Activated naive CD8-positive, alpha-beta T cell treated with anti-CD3 and anti-CD28 coated beads for 36 hours (primary cell): ENCODE measurements at regions not wholly inside any gene's neighbourhood (a gene's known extent, or its start where the extent isn't known, plus 50 kb on each side); places are given as distances from the start of the nearest gene placed in this dataset.

ENCODE experiments used
- DNase-seq: peaks from one replicate; pipeline ENCODE4 v3.0.0; 2021
- H3K27ac Mint-ChIP-seq: one replicate; pipeline ENCODE4 v1.8.0; 2022; ENCODE audit warnings: mild to moderate bottlenecking, moderate library complexity, mixed read lengths
- H3K27me3 Mint-ChIP-seq: one replicate; pipeline ENCODE4 v1.8.0; 2022; ENCODE audit warnings: mild to moderate bottlenecking, mixed read lengths
- H3K36me3 Mint-ChIP-seq: one replicate; pipeline ENCODE4 v1.8.0; 2021; ENCODE audit warnings: mild to moderate bottlenecking, mixed read lengths
- H3K4me1 Mint-ChIP-seq: one replicate; pipeline ENCODE4 v1.8.0; 2021; ENCODE audit warnings: mixed read lengths
- H3K4me3 Mint-ChIP-seq: one replicate; pipeline ENCODE4 v1.8.0; 2022; ENCODE audit warnings: mild to moderate bottlenecking, moderate library complexity, mixed read lengths
- H3K9me3 Mint-ChIP-seq: one replicate; pipeline ENCODE4 v1.8.0; 2022; ENCODE audit warnings: mixed read lengths

DNA sequence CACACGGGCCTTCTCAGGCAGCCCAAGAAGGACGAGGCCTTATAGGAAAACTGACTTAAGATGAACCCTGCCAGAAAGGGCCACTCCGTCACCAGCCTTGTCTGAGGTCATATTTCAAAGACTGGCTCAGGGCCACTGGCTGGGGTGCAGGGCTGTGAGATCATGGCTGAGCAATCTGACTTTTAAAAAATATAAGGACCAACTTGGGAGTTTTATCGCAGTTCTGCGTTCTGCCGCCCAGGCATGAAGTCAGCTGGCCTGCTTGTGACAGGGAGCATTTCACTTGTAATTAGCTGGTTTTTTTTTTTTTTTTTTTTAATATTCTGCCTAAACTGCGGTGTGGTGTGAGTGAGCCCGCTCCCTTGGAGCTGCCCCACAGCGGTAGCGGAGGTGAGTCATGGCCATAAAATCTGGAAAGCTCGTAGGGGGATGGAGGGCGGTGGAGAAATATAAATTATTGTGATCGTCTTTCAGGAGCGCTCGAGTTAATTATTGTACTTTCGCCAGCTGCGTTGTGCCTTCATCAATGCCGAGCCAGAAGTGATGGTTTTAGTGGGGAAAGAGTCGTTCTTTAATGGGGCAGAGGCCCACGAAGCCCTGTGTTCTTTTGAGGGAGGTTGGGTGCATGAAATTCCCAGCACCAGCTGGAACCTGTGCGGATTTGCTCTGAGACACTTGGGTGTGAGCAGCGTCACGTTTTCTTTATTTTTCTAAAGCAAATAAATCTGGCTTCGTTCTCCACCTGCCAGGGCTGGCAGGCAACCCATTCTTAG lies 231.9 kb downstream of the C12orf75 start:
- Mint-ChIP-seq H3K4me1 (no peaks in the 10 kb centered on the region), H3K4me3 (no peak overlapping the region), H3K27ac (no peak overlapping the region), H3K36me3 (no peaks in the 10 kb centered on the region), H3K9me3 (no peaks in the 10 kb centered on the region), H3K27me3 (no peaks in the 10 kb centered on the region)
- no peak for DNase-seq

- no peaks in the 10 kb centered on the region for H3K4me1 Mint-ChIP-seq
- no peaks in the 10 kb centered on the region for H3K9me3 Mint-ChIP-seq
- DNase-seq, result no peak
- H3K27ac Mint-ChIP-seq, result no peak overlapping the region
- no peaks in the 10 kb centered on the region for H3K36me3 Mint-ChIP-seq
- H3K4me3 Mint-ChIP-seq, result no peak overlapping the region
- H3K27me3 Mint-ChIP-seq, result peaks cover 5% of the 10 kb centered on the region
Measured at GRCh38 chr12:105567061-105567460, 236.6 kb downstream of the C12orf75 start.

DNA sequence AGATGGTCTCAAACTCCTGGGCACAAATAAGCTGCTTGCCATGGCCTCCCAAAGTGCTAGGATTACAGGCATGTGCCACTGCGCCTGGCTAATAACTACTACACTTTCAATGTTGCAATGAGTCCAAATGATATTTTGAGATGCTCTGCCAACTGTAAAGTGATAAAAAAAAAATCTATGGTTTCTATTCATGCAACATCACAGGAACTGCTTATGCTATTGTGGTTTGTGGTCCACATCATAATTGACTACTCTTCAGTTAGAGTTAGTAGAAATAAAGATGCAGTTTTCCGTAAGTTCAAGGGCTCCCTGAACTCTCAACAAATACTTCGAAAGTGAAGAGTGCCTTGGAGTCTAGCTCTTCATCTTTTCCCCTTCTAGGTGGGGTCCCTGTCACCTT lies 239.4 kb downstream of the C12orf75 start:
- no peak overlapping the region for H3K4me3 Mint-ChIP-seq
- no peaks in the 10 kb centered on the region for H3K9me3 Mint-ChIP-seq
- H3K4me1 Mint-ChIP-seq, result no peaks in the 10 kb centered on the region
- H3K36me3 Mint-ChIP-seq, result no peaks in the 10 kb centered on the region
- H3K27me3 Mint-ChIP-seq, result peaks cover 5% of the 10 kb centered on the region
- DNase-seq, result no peak
- H3K27ac Mint-ChIP-seq, result no peak overlapping the region

DNA sequence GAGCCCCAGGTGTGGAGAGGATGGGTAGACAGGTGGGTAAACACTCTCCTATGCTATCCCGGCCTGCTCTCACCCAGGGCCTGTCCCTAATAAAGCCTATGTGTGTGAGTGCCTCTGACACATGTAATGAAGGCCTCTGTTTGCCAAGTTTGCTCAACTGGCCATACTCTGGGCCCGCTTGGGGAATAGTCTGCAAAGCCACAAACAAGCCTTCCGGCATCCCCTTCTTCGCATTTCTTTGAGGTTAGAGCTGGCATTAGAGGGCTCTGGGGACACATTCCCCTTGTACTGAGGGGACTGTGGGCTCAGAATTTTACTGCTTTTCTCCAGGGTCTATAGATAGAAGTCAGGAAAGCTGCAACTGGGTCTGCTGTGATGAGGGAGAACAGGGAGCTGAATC lies 240.5 kb downstream of the C12orf75 start:
- Mint-ChIP-seq H3K4me3 (no peak overlapping the region), H3K4me1 (no peaks in the 10 kb centered on the region), H3K27ac (no peak overlapping the region), H3K9me3 (no peaks in the 10 kb centered on the region), H3K36me3 (no peaks in the 10 kb centered on the region), H3K27me3 (peaks cover 5% of the 10 kb centered on the region)
- no peak for DNase-seq

GRCh38 chr12:105573574-105573973 lies 243.1 kb downstream of the C12orf75 start:
- H3K4me1 Mint-ChIP-seq, result no peaks in the 10 kb centered on the region
- H3K27ac Mint-ChIP-seq, result no peak overlapping the region
- H3K4me3 Mint-ChIP-seq, result no peak overlapping the region
- H3K27me3 Mint-ChIP-seq, result no peaks in the 10 kb centered on the region
- DNase-seq, result no peak
- no peaks in the 10 kb centered on the region for H3K36me3 Mint-ChIP-seq
- no peaks in the 10 kb centered on the region for H3K9me3 Mint-ChIP-seq

DNA sequence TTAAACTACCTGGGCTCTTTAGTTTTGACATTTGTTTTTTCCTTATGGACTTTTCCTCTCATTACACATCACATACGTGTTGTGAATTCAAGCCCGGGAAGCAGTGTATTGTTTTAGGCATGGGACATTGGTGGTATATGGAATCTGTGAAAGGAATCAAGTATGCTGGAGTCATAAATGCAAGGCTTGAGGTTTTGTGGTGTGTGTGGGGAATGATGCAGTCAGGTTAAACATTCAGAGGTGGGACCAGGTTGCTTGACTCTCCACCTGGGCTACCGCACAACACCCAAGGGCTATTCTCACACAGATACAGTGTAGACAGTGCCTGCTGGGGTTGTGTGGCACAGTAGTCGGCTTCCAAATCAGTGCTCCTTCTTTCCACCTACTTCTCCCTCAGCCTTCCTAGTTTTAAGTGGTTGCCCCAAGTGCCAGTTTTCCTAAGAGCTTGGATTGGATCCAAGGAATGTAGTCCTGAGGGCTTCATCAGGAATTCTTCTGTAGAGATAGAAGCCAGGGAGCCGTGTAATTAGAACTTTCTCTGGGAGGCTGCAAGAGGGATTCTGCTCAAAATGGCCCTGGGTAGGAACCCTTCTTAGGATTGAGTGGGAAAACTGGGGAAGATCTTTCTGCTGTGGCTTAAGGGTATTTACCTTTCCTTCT lies 243.7 kb downstream of the C12orf75 start:
- H3K9me3 Mint-ChIP-seq, result no peaks in the 10 kb centered on the region

GRCh38 chr12:105575235-105575634 lies 244.7 kb downstream of the C12orf75 start:
- H3K36me3 Mint-ChIP-seq, result no peaks in the 10 kb centered on the region
- H3K27me3 Mint-ChIP-seq, result no peaks in the 10 kb centered on the region
- H3K27ac Mint-ChIP-seq, result no peak overlapping the region
- no peak overlapping the region for H3K4me3 Mint-ChIP-seq
- no peaks in the 10 kb centered on the region for H3K9me3 Mint-ChIP-seq
- DNase-seq, result no peak
- no peaks in the 10 kb centered on the region for H3K4me1 Mint-ChIP-seq

More for the DNA sequence above, 243.7 kb downstream of the C12orf75 start:
- Mint-ChIP-seq H3K27ac (no peak overlapping the region), H3K4me1 (no peaks in the 10 kb centered on the region), H3K27me3 (no peaks in the 10 kb centered on the region), H3K36me3 (no peaks in the 10 kb centered on the region), H3K4me3 (no peak overlapping the region)
- DNase-seq, result no peak

DNA sequence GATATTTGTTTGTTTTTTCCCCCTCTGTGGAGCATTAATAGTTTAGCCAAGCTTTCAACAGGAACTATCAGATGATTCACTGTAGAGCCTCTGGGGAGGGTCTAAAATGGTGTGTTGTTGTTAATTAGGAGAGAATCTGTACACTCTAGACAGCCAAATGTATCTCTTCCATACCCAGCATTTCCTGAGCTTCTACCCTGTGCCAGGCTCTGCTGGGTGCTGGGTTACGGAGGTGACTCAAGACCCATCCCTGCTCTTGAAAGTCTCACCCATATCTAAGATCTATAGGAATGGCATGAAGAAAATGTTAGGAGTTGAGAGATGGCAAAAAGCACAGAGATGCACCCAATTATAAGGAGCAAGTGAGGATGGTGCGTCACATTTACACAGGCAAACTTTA lies 245.8 kb downstream of the C12orf75 start:
- peaks cover 1% of the 10 kb centered on the region for H3K27me3 Mint-ChIP-seq
- no peak overlapping the region for H3K27ac Mint-ChIP-seq
- H3K9me3 Mint-ChIP-seq, result no peaks in the 10 kb centered on the region
- no peaks in the 10 kb centered on the region for H3K36me3 Mint-ChIP-seq
- H3K4me3 Mint-ChIP-seq, result no peak overlapping the region
- H3K4me1 Mint-ChIP-seq, result no peaks in the 10 kb centered on the region
- DNase-seq, result no peak

- Mint-ChIP-seq H3K4me3 (no peak overlapping the region), H3K27ac (no peak overlapping the region), H3K9me3 (no peaks in the 10 kb centered on the region), H3K4me1 (no peaks in the 10 kb centered on the region), H3K27me3 (peaks cover 15% of the 10 kb centered on the region), H3K36me3 (no peaks in the 10 kb centered on the region)
- no peak for DNase-seq
Measured at GRCh38 chr12:105580821-105581352, 250.4 kb downstream of the C12orf75 start.

- DNase-seq, result no peak
- Mint-ChIP-seq H3K27ac (no peak overlapping the region), H3K27me3 (peaks cover 16% of the 10 kb centered on the region), H3K36me3 (no peaks in the 10 kb centered on the region), H3K4me1 (no peaks in the 10 kb centered on the region), H3K9me3 (no peaks in the 10 kb centered on the region), H3K4me3 (no peak overlapping the region)
Measured at GRCh38 chr12:105581420-105581819, 250.9 kb downstream of the C12orf75 start.

DNA sequence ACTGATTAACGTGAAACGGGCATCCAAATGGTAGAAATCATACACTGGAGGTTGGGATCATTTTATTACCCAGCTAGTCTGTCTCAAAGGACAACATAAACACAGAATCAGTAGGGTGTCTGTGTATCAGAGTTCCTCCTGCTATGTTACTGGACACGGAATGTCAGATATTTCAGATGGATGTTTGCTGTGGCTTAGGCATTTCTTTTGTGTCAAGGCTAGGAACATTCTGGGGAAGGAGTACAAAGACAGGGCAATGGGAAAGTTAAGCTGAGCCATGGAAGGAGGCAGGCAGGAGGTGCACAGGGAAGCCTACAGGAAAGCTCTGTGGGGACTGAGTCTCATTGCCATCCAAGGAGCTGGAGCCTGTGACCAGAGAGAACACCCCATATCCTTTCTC lies 254.6 kb downstream of the C12orf75 start:
- Mint-ChIP-seq H3K36me3 (no peaks in the 10 kb centered on the region), H3K9me3 (no peaks in the 10 kb centered on the region), H3K4me1 (no peaks in the 10 kb centered on the region), H3K27me3 (peaks cover 16% of the 10 kb centered on the region), H3K27ac (no peak overlapping the region), H3K4me3 (no peak overlapping the region)
- no peak for DNase-seq

- H3K27me3 Mint-ChIP-seq, result peaks cover 12% of the 10 kb centered on the region
- H3K4me1 Mint-ChIP-seq, result no peaks in the 10 kb centered on the region
Measured at GRCh38 chr12:105587237-105587636, 256.7 kb downstream of the C12orf75 start.

DNA sequence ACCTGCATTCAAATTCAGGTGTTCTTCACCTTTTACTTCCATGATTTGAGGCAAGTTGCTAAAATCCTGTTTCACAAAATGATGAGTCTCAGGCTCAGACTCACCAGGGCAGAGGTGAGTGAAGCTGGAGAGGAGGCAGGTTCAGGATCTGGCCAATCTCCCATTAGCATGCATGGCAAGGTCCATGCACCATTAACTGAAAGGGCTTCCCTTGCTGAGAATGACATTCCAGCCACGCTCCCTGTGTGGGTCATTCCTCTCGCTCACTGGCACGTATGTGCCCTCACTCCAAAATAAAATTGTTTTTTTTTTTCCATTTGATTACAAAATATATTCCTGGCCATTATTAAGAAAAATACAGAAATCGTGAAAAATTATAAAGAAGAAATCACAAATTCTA lies 257.6 kb downstream of the C12orf75 start:
- Mint-ChIP-seq H3K27me3 (peaks cover 12% of the 10 kb centered on the region), H3K9me3 (no peaks in the 10 kb centered on the region), H3K4me1 (no peaks in the 10 kb centered on the region), H3K36me3 (no peaks in the 10 kb centered on the region), H3K4me3 (no peak overlapping the region), H3K27ac (no peak overlapping the region)
- DNase-seq, result no peak

More at GRCh38 chr12:105587237-105587636, 256.7 kb downstream of the C12orf75 start:
- no peaks in the 10 kb centered on the region for H3K36me3 Mint-ChIP-seq
- no peak for DNase-seq
- H3K9me3 Mint-ChIP-seq, result no peaks in the 10 kb centered on the region
- H3K27ac Mint-ChIP-seq, result no peak overlapping the region
- H3K4me3 Mint-ChIP-seq, result no peak overlapping the region

DNA sequence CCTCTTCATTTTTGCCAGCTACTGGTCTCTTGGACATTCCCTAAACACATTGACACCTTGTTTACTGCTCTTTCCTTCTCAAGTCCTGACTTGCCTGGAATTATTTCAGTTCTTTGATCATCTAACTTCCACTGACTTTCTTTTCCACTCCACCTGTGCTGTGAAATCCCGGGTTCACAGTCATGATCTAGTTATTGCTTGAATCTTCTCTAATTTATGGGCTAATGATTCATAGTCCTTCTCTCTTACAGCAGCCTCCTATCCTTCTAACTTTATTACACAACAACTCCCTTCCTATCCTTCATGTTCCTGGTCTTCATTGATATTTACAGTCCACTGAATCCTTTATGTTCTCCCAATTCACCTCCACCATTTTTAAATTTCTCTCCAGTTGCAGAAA lies 260.1 kb downstream of the C12orf75 start:
- no peaks in the 10 kb centered on the region for H3K4me1 Mint-ChIP-seq
- H3K9me3 Mint-ChIP-seq, result no peaks in the 10 kb centered on the region
- H3K36me3 Mint-ChIP-seq, result no peaks in the 10 kb centered on the region
- no peak for DNase-seq
- H3K27ac Mint-ChIP-seq, result no peak overlapping the region
- no peak overlapping the region for H3K4me3 Mint-ChIP-seq
- H3K27me3 Mint-ChIP-seq, result peaks cover 4% of the 10 kb centered on the region

- H3K36me3 Mint-ChIP-seq, result no peaks in the 10 kb centered on the region
- DNase-seq, result no peak
- no peak overlapping the region for H3K27ac Mint-ChIP-seq
- no peaks in the 10 kb centered on the region for H3K9me3 Mint-ChIP-seq
- H3K4me1 Mint-ChIP-seq, result no peaks in the 10 kb centered on the region
- no peak overlapping the region for H3K4me3 Mint-ChIP-seq
- H3K27me3 Mint-ChIP-seq, result peaks cover 10% of the 10 kb centered on the region
Measured at GRCh38 chr12:105595440-105595839, 264.9 kb downstream of the C12orf75 start.

DNA sequence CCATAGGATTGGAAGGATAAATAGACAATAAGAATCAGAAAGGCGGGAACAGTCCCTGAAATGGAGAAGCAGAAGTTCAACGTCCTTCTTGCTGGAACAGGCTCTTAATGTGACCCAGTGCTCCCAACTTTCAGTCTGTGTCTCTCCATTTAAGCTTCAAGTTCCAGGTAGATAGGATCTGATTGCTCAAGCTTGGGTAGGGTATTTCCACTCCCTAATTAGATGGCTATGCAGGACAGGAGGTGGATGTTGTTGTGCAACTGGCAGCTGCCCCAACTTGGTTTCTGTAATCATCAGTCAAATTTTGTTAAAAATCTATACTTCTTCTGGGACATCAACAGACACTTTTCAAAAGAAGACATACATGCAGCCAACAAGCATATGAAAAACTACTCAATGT lies 266.2 kb downstream of the C12orf75 start:
- DNase-seq, result no peak
- Mint-ChIP-seq H3K9me3 (no peaks in the 10 kb centered on the region), H3K36me3 (no peaks in the 10 kb centered on the region)

More for the DNA sequence above, 266.2 kb downstream of the C12orf75 start:
- Mint-ChIP-seq H3K27me3 (peaks cover 10% of the 10 kb centered on the region), H3K4me1 (no peaks in the 10 kb centered on the region), H3K27ac (no peak overlapping the region), H3K4me3 (no peak overlapping the region)
